Transverse colon (tissue), 3 donors: ENCODE measurements at regions not wholly inside any gene's neighbourhood (a gene's known extent, or its start where the extent isn't known, plus 50 kb on each side); places are given as distances from the start of the nearest gene placed in this dataset.

Experiments used
- EP300 ChIP-seq: sonication (generic); formaldehyde crosslinking; IDR thresholded peaks from one replicate; pipeline ENCODE4 v1.6.1; 2017; ENCODE audit warnings: antibody characterized with exemption, low read depth
- TF ChIP-seq, protein P1 (sequence below), 5 experiments: fragments of 200-600 bp in 3 of 5; fragments of 450-650 bp in 2 of 5; sonication (generic) in 3 of 5; IDR thresholded peaks; 1 replicate in 2 of 5; 2 replicates in 3 of 5; pipeline ENCODE4 v1.5.1; 2016 to 2017; ENCODE audit warnings: antibody characterized with exemption in 5 of 5, inconsistent platforms in 3 of 5, mild to moderate bottlenecking in 2 of 5, moderate library complexity in 1 of 5

DNA sequence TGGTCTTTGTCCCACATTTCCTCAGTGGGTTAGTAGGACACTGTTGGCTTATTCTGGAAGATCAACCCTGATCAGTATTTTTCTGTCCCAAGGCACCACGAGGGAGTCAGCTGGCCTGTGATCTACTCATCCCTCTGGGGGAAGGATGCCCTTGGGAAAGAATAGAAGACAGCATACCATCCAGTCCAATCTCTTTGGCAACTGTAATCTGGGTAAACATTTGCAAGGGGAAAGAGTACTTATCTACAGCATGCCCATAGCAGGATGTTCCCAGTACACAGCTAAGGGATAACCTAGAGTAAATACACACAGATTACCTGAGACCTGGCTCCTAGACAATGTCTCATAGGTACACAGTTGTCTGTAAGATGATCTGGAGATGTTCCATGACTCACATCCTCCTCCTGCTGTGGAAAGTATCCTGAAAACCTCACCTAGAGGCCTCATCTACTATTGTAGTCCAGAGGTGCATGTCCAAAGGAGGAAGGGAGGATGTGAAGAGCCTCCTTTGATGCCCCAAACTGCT is 134.3 kb upstream of the VWC2 start:
- TF ChIP-seq, protein P1, sequence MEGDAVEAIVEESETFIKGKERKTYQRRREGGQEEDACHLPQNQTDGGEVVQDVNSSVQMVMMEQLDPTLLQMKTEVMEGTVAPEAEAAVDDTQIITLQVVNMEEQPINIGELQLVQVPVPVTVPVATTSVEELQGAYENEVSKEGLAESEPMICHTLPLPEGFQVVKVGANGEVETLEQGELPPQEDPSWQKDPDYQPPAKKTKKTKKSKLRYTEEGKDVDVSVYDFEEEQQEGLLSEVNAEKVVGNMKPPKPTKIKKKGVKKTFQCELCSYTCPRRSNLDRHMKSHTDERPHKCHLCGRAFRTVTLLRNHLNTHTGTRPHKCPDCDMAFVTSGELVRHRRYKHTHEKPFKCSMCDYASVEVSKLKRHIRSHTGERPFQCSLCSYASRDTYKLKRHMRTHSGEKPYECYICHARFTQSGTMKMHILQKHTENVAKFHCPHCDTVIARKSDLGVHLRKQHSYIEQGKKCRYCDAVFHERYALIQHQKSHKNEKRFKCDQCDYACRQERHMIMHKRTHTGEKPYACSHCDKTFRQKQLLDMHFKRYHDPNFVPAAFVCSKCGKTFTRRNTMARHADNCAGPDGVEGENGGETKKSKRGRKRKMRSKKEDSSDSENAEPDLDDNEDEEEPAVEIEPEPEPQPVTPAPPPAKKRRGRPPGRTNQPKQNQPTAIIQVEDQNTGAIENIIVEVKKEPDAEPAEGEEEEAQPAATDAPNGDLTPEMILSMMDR (IDR thresholded peaks at IDR 0.05), result no peak
- TF ChIP-seq EP300, result no peak
